GM12878 (cell line): ENCODE measurements at regions not wholly inside any gene's neighbourhood (a gene's known extent, or its start where the extent isn't known, plus 50 kb on each side); places are given as distances from the start of the nearest gene placed in this dataset.

Source experiments
- ATAC-seq: fragments of 200-7000 bp; cut with Tn5 transposase; 3 replicates; pipeline ENCODE4 v1.9.1; 2020; ENCODE audit warnings: mild to moderate bottlenecking, moderate library complexity
- BruUV-seq: library from RNA; stranded (reverse); fragments of 400-500 nt; replicated peaks from 2 replicates; lab custom pipeline; 2021; lab: Mats Ljungman, UMichigan
- CTCF ChIA-PET: fragments of 300-600 bp; sonication (Branson Sonifier 250); formaldehyde crosslinking; extraction: SDS; loops from one replicate; lab custom pipeline; 2021; ENCODE audit warnings: inconsistent platforms; lab: Yijun Ruan, JAX
- POLR2A ChIA-PET: fragments of 350-600 bp; formaldehyde crosslinking; extraction: SDS; loops from one replicate; lab custom pipeline; 2021; ENCODE audit warnings: inconsistent platforms; lab: Charles Lee
- RAD21 ChIA-PET: fragments of 300-600 bp; sonication (Branson Sonifier 250); formaldehyde crosslinking; loops from one replicate; lab custom pipeline; 2023; ENCODE audit warnings: antibody characterized with exemption; ENCODE audit not compliant: unreplicated experiment; lab: Charles Lee
- SMC1A ChIA-PET: fragments of 300-600 bp; sonication (Branson Sonifier 250); formaldehyde crosslinking; loops from one replicate; lab custom pipeline; 2023; ENCODE audit not compliant: unreplicated experiment, uncharacterized antibody; lab: Charles Lee
- DNase-seq: peaks from one replicate; pipeline ENCODE4 v3.0.0-alpha.2; 2011; ENCODE audit warnings: low read depth, low spot score
- FAIRE-seq: peaks from 3 replicates; lab custom pipeline; 2011; peaks lifted over from hg19 to GRCh38; lab: Jason Lieb, UNC
- H2AFZ ChIP-seq: 2 replicates; pipeline ENCODE4 v1.6.0; 2011; ENCODE audit warnings: low read depth, low read length, control low read depth; ENCODE audit not compliant: control insufficient read depth
- H3K27ac ChIP-seq: 2 replicates; pipeline ENCODE4 v1.5.1; 2011; ENCODE audit warnings: control low read depth; ENCODE audit not compliant: control insufficient read depth, insufficient read depth
- H3K27me3 ChIP-seq, 2 experiments: replicated peaks in 1 of 2; 2 replicates each; pipeline versions ENCODE4 v1.6.0 to v1.6.1; 2011; ENCODE audit warnings: low read length in 1 of 2; ENCODE audit not compliant: control insufficient read depth in 2 of 2, insufficient read depth in 2 of 2
- H3K36me3 ChIP-seq, 2 experiments: 2 replicates each; pipeline ENCODE4 v1.5.1; 2011; ENCODE audit warnings: low read length in 1 of 2; ENCODE audit not compliant: control insufficient read depth in 2 of 2, insufficient read depth in 2 of 2
- H3K4me1 ChIP-seq: 2 replicates; pipeline ENCODE4 v1.6.1; 2011; ENCODE audit warnings: mild to moderate bottlenecking, low read length, moderate library complexity, mixed read lengths; ENCODE audit not compliant: control insufficient read depth, insufficient read depth
- H3K4me2 ChIP-seq: 2 replicates; pipeline ENCODE4 v1.6.0; 2011; ENCODE audit warnings: control low read depth; ENCODE audit not compliant: control insufficient read depth, insufficient read depth
- H3K4me3 ChIP-seq: fragments of 200-600 bp; sonication (generic); 2 replicates; pipeline ENCODE4 v1.5.1; 2016
- H3K79me2 ChIP-seq: 2 replicates; pipeline ENCODE4 v1.6.0; 2011; ENCODE audit warnings: low read length; ENCODE audit not compliant: control insufficient read depth, insufficient read depth
- H3K9ac ChIP-seq: 2 replicates; pipeline ENCODE4 v1.8.0; 2011; ENCODE audit warnings: low read length, control low read depth, mixed read lengths; ENCODE audit not compliant: control insufficient read depth, insufficient read depth
- H3K9me3 ChIP-seq: replicated peaks from 3 replicates; pipeline ENCODE4 v1.5.1; 2011; ENCODE audit warnings: mild to moderate bottlenecking, low read length; ENCODE audit not compliant: control insufficient read depth, insufficient read depth
- H4K20me1 ChIP-seq: 2 replicates; pipeline ENCODE4 v1.6.0; 2011; ENCODE audit not compliant: control insufficient read depth, insufficient read depth
- CHD1 ChIP-seq: IDR thresholded peaks from 2 replicates; pipeline ENCODE4 v1.6.1; 2012; ENCODE audit warnings: low read depth, low read length, improper control_type of control experiment
- CUX1 ChIP-seq: IDR thresholded peaks from 2 replicates; pipeline ENCODE4 v1.6.1; 2012; ENCODE audit warnings: improper control_type of control experiment, low read depth, low read length; ENCODE audit not compliant: insufficient replicate concordance
- MEF2A ChIP-seq: IDR thresholded peaks from 2 replicates; pipeline ENCODE4 v1.6.1; 2011; ENCODE audit warnings: low read depth, mild to moderate bottlenecking, low read length, moderate library complexity; ENCODE audit not compliant: insufficient read depth
- NBN ChIP-seq: fragments of 450-650 bp; IDR thresholded peaks from 2 replicates; pipeline ENCODE4 v1.6.1; 2016
- PAX8 ChIP-seq: fragments of 450-650 bp; IDR thresholded peaks from 2 replicates; pipeline ENCODE4 v1.6.1; 2017; ENCODE audit warnings: mild to moderate bottlenecking, moderate library complexity
- POLR2A ChIP-seq: IDR thresholded peaks from 2 replicates; pipeline ENCODE4 v1.6.1; 2011; ENCODE audit warnings: low read depth, mild to moderate bottlenecking, low read length
- ZNF622 ChIP-seq: fragments of 450-650 bp; IDR thresholded peaks from 2 replicates; pipeline ENCODE4 v1.6.1; 2017; ENCODE audit warnings: mild to moderate bottlenecking, inconsistent platforms
- ZZZ3 ChIP-seq: IDR thresholded peaks from 2 replicates; pipeline ENCODE4 v1.6.1; 2011; ENCODE audit warnings: low read depth; ENCODE audit not compliant: control insufficient read depth, insufficient read length
- WGBS: methylation state at CpG from one replicate; pipeline ENCODE4 v1.1.6; 2016; ENCODE audit warnings: low lambda C conversion rate; ENCODE audit not compliant: insufficient replicate concordance, insufficient coverage; ENCODE audit errors: missing lambda C conversion rate; 5-methylcytosine and 5-hydroxymethylcytosine counted together
- in situ Hi-C: fragments of 300-500 bp; cut with MboI; formaldehyde crosslinking; loops from 9 replicates; pipeline ENCODE4 v1.14.3; 2018; ENCODE audit warnings: mixed read lengths
- intact Hi-C: fragments of 100-400 bp; cut with micrococcal nuclease; formaldehyde crosslinking; loops from one replicate; pipeline ENCODE4 v1.14.2; 2022; ENCODE audit not compliant: unreplicated experiment

DNA sequence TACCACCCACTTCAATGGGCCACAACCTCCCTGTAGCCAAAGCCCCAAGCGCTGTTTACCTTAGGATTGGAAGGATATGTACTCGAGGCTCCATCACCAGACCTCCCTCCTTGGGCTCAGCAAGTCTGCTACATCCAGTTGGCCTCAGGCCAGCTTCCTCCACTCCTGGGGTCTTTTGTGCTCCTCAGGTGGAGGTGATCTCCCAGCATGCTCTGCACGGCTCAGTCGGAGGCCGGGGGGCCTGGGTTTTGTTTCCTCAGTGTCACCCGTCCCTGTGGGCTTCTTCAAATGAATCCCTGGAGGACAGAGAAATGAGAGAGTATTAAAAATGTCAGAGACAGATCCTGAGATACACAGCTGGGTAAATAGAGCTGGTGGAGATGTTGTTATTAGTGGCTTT lies 723.1 kb upstream of the TBX3 start:
- RAD21 ChIA-PET, result no interaction called here
- Histone ChIP-seq H3K4me2 (no peak overlapping the region), H3K27me3 (no peaks in the 10 kb centered on the region)
- WGBS, result 40% methylated on average over 6 of the region's 6 CpGs
- no peak for TF ChIP-seq ZNF622
- no peak for TF ChIP-seq MEF2A
- no peak for TF ChIP-seq ZZZ3
- TF ChIP-seq NBN, result no peak
- TF ChIP-seq CHD1, result no peak
- TF ChIP-seq, all 136 proteins: peak for 0
- no peak for ATAC-seq
- Histone ChIP-seq H3K9ac (no peak overlapping the region), H3K27ac (no peak overlapping the region), H4K20me1 (no peaks in the 10 kb centered on the region), H3K4me1 (no peaks in the 10 kb centered on the region), H3K4me3 (no peak overlapping the region), H3K79me2 (no peaks in the 10 kb centered on the region), H3K9me3 (no peaks in the 10 kb centered on the region; the same call in 2 of the 3 replicates), H3K36me3 (no peaks in the 10 kb centered on the region), H2AFZ (no peak overlapping the region)
- ChIA-PET POLR2A (no interaction called here), CTCF (no interaction called here), SMC1A (interaction anchor here (0.8 to 1.4 kb wide), 2 partner anchors 10 to 728 kb away, joined by 3 read pairs; no protein-coding TSS in a partner anchor)
- intact Hi-C loops (no loop called here), in situ Hi-C loops (no loop called here)
- no peak for FAIRE-seq
- BruUV-seq, result no TSS peak
- no peak for DNase-seq

- ATAC-seq, result no peak
- Histone ChIP-seq H3K36me3 (no peaks in the 10 kb centered on the region), H3K27me3 (no peaks in the 10 kb centered on the region), H3K27ac (no peak overlapping the region), H3K4me2 (no peak overlapping the region), H2AFZ (no peak overlapping the region), H3K9me3 (no peaks in the 10 kb centered on the region; the same call in 2 of the 3 replicates), H3K4me3 (no peak overlapping the region), H4K20me1 (no peaks in the 10 kb centered on the region), H3K4me1 (no peaks in the 10 kb centered on the region), H3K79me2 (no peaks in the 10 kb centered on the region), H3K9ac (no peak overlapping the region)
- no peak for DNase-seq
- WGBS, result 60% methylated on average over 4 of the region's 4 CpGs
- ChIA-PET SMC1A (interaction anchor here (1.2 kb wide), 2 partner anchors 14 to 236 kb away, joined by 3 to 4 read pairs; no protein-coding TSS in a partner anchor), POLR2A (no interaction called here), RAD21 (no interaction called here), CTCF (no interaction called here)
- in situ Hi-C loops (no loop called here), intact Hi-C loops (no loop called here)
- FAIRE-seq, result no peak
- BruUV-seq, result no TSS peak
- TF ChIP-seq POLR2A (no peak), PAX8 (no peak), CUX1 (no peak)
Observed at GRCh38 chr12:115405471-115405860, 721.5 kb upstream of the TBX3 start.
